GM12878 (cell line): ENCODE measurements at regions not wholly inside any gene's neighbourhood (a gene's known extent, or its start where the extent isn't known, plus 50 kb on each side); places are given as distances from the start of the nearest gene placed in this dataset.
A peak's percentile ranks its signal among the peaks of the same experiment; 100 is the strongest.

Source experiments
- CBX3 ChIP-seq: fragments of 200-600 bp; sonication (generic); IDR thresholded peaks from 2 replicates; pipeline ENCODE4 v1.6.1; 2016; ENCODE audit warnings: low read depth, borderline replicate concordance
- CEBPB ChIP-seq, 2 experiments: fragments of 150-350 bp in 1 of 2; IDR thresholded peaks; 2 replicates each; pipeline ENCODE4 v1.6.1; 2012 to 2014; ENCODE audit warnings: low read depth in 2 of 2, low read length in 2 of 2, borderline replicate concordance in 1 of 2, inconsistent platforms in 1 of 2
- ETV6 ChIP-seq, 2 experiments: fragments of 450-650 bp in 1 of 2; IDR thresholded peaks in 1 of 2; conservative IDR thresholded peaks in 1 of 2; 2 replicates each; pipeline ENCODE4 v1.6.1; 2014; ENCODE audit warnings: antibody characterized with exemption in 1 of 2, borderline replicate concordance in 1 of 2, low read depth in 1 of 2, mild to moderate bottlenecking in 1 of 2, moderate library complexity in 1 of 2
- IKZF1 ChIP-seq: fragments of 450-650 bp; conservative IDR thresholded peaks from 2 replicates; pipeline ENCODE4 v1.6.1; 2017; ENCODE audit warnings: antibody characterized with exemption, mild to moderate bottlenecking
- KAT2A ChIP-seq: conservative IDR thresholded peaks from 2 replicates; pipeline ENCODE4 v1.6.1; 2011; ENCODE audit warnings: low read depth, low read length; ENCODE audit not compliant: control insufficient read depth
- MXI1 ChIP-seq: fragments of 150-350 bp; IDR thresholded peaks from 2 replicates; pipeline ENCODE4 v1.6.1; 2011; ENCODE audit warnings: low read depth, mild to moderate bottlenecking, inconsistent platforms, low read length, improper control_type of control experiment
- NBN ChIP-seq: fragments of 450-650 bp; IDR thresholded peaks from 2 replicates; pipeline ENCODE4 v1.6.1; 2016
- NRF1 ChIP-seq: conservative IDR thresholded peaks from 2 replicates; pipeline ENCODE4 v1.6.1; 2011; ENCODE audit warnings: mild to moderate bottlenecking, low read depth, low read length, improper control_type of control experiment
- RAD21 ChIP-seq: IDR thresholded peaks from 2 replicates; pipeline ENCODE4 v1.6.1; 2011; ENCODE audit warnings: mild to moderate bottlenecking, low read depth, low read length, moderate library complexity; ENCODE audit not compliant: insufficient read depth
- SMAD1 ChIP-seq: fragments of 450-650 bp; IDR thresholded peaks from 2 replicates; pipeline ENCODE4 v1.6.1; 2018; ENCODE audit warnings: mild to moderate bottlenecking, low read depth; ENCODE audit not compliant: partially characterized antibody
- SUPT20H ChIP-seq: IDR thresholded peaks from 2 replicates; pipeline ENCODE4 v1.6.1; 2011; ENCODE audit warnings: low read depth, mild to moderate bottlenecking, low read length, moderate library complexity, borderline replicate concordance; ENCODE audit not compliant: control insufficient read depth
- TBL1XR1 ChIP-seq: IDR thresholded peaks from 2 replicates; pipeline ENCODE4 v1.6.1; 2012; ENCODE audit warnings: low read depth, low read length, improper control_type of control experiment
- YBX1 ChIP-seq: fragments of 450-650 bp; IDR thresholded peaks from 2 replicates; pipeline ENCODE4 v1.6.1; 2016; ENCODE audit warnings: antibody characterized with exemption
- ZNF207 ChIP-seq: fragments of 450-650 bp; IDR thresholded peaks from 2 replicates; pipeline ENCODE4 v1.6.1; 2014; ENCODE audit warnings: antibody characterized with exemption, mild to moderate bottlenecking, borderline replicate concordance
- ZNF274 ChIP-seq: IDR thresholded peaks from one replicate; pipeline ENCODE4 v1.8.0; 2011; ENCODE audit not compliant: insufficient read length, insufficient read depth
- TF ChIP-seq, protein P1 (sequence below), 3 experiments: IDR thresholded peaks in 2 of 3; conservative IDR thresholded peaks in 1 of 3; 2 replicates each; pipeline ENCODE4 v1.5.1; 2011; ENCODE audit warnings: low read depth in 3 of 3, low read length in 3 of 3, mild to moderate bottlenecking in 3 of 3, control low read depth in 2 of 3, moderate library complexity in 2 of 3, inconsistent platforms in 1 of 3, mixed read lengths in 1 of 3; ENCODE audit not compliant: control insufficient read depth in 2 of 3, insufficient read depth in 1 of 3; ENCODE audit errors: extremely low read depth in 1 of 3
- TF ChIP-seq, protein P2 (sequence below): fragments of 450-650 bp; IDR thresholded peaks from 2 replicates; pipeline ENCODE4 v1.6.1; 2017; ENCODE audit warnings: mild to moderate bottlenecking, moderate library complexity
- TF ChIP-seq, protein P3 (sequence below): IDR thresholded peaks from 2 replicates; pipeline ENCODE4 v1.6.1; 2012; ENCODE audit warnings: improper control_type of control experiment, low read depth, low read length; ENCODE audit not compliant: insufficient replicate concordance

DNA sequence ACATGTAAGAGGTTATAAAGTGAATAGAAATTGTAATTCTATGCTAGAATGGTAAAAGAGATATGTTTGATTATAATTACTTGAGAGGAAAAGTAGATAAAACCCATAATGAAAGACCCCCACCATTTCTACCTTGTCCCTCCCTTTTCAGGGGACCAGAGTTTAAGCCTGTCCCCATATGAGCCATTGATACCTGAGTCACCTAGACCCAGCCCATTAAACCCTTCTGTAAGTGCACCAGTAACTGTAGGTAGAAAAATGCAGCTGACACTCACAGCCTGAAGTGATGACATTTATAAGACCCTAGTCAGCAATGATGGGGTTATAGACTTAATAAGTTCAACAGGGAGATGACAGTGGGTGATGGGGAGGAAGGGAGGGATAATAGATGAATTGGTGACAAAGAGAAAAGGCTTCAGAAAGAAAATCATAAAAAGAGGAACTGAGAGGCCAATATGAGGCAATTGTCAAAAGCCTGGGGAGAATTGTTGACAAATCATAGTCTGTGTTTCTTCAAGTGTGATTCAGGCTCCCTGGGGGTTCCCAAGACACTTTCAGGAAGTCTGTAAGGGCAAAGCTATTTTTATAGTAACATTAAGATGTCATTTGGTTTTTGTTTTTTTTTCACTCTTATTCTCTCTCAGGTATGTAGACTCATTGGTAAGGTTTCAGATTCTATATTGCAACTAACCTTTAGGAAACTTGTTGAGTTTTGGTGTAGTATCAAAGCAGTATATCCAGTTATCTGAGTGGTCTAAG is 544.2 kb downstream of the SATB2 start (continued):
- TF ChIP-seq RAD21 (no peak), CEBPB (IDR thresholded peaks at IDR 0.05; ENCODE audit: borderline replicate concordance in 1 of 2, low read depth in 2 of 2, low read length in 2 of 2) (peak; percentile 59 to 74; a peak in 3 of 4 replicates), TBL1XR1 (peak; percentile 92), ETV6 (conservative IDR thresholded peaks at IDR 0.05 in 1 of 2, IDR thresholded peaks at IDR 0.05 in 1 of 2; ENCODE audit: borderline replicate concordance in 1 of 2, low read depth in 1 of 2) (peak in 1 of 2 experiments; percentile 52; a peak in 1 of 4 replicates), MXI1 (0 out of 2 replicates have a peak, but pooled peaks have one; percentile 64), NRF1 (no peak), ZNF207 (no peak), ZNF274 (no peak), CBX3 (no peak), SMAD1 (peak; percentile 53), KAT2A (no peak), YBX1 (no peak), SUPT20H (no peak), IKZF1 (peak; percentile 92), NBN (peak; percentile 95)
- TF ChIP-seq, protein P1, sequence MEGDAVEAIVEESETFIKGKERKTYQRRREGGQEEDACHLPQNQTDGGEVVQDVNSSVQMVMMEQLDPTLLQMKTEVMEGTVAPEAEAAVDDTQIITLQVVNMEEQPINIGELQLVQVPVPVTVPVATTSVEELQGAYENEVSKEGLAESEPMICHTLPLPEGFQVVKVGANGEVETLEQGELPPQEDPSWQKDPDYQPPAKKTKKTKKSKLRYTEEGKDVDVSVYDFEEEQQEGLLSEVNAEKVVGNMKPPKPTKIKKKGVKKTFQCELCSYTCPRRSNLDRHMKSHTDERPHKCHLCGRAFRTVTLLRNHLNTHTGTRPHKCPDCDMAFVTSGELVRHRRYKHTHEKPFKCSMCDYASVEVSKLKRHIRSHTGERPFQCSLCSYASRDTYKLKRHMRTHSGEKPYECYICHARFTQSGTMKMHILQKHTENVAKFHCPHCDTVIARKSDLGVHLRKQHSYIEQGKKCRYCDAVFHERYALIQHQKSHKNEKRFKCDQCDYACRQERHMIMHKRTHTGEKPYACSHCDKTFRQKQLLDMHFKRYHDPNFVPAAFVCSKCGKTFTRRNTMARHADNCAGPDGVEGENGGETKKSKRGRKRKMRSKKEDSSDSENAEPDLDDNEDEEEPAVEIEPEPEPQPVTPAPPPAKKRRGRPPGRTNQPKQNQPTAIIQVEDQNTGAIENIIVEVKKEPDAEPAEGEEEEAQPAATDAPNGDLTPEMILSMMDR (IDR thresholded peaks at IDR 0.05 in 2 of 3, conservative IDR thresholded peaks at IDR 0.05 in 1 of 3; ENCODE audit: control insufficient read depth in 2 of 3, extremely low read depth in 1 of 3, insufficient read depth in 1 of 3, low read depth in 3 of 3, low read length in 3 of 3): no peak
- TF ChIP-seq, protein P2, sequence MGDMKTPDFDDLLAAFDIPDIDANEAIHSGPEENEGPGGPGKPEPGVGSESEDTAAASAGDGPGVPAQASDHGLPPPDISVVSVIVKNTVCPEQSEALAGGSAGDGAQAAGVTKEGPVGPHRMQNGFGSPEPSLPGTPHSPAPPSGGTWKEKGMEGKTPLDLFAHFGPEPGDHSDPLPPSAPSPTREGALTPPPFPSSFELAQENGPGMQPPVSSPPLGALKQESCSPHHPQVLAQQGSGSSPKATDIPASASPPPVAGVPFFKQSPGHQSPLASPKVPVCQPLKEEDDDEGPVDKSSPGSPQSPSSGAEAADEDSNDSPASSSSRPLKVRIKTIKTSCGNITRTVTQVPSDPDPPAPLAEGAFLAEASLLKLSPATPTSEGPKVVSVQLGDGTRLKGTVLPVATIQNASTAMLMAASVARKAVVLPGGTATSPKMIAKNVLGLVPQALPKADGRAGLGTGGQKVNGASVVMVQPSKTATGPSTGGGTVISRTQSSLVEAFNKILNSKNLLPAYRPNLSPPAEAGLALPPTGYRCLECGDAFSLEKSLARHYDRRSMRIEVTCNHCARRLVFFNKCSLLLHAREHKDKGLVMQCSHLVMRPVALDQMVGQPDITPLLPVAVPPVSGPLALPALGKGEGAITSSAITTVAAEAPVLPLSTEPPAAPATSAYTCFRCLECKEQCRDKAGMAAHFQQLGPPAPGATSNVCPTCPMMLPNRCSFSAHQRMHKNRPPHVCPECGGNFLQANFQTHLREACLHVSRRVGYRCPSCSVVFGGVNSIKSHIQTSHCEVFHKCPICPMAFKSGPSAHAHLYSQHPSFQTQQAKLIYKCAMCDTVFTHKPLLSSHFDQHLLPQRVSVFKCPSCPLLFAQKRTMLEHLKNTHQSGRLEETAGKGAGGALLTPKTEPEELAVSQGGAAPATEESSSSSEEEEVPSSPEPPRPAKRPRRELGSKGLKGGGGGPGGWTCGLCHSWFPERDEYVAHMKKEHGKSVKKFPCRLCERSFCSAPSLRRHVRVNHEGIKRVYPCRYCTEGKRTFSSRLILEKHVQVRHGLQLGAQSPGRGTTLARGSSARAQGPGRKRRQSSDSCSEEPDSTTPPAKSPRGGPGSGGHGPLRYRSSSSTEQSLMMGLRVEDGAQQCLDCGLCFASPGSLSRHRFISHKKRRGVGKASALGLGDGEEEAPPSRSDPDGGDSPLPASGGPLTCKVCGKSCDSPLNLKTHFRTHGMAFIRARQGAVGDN: no peak
- TF ChIP-seq, protein P3, sequence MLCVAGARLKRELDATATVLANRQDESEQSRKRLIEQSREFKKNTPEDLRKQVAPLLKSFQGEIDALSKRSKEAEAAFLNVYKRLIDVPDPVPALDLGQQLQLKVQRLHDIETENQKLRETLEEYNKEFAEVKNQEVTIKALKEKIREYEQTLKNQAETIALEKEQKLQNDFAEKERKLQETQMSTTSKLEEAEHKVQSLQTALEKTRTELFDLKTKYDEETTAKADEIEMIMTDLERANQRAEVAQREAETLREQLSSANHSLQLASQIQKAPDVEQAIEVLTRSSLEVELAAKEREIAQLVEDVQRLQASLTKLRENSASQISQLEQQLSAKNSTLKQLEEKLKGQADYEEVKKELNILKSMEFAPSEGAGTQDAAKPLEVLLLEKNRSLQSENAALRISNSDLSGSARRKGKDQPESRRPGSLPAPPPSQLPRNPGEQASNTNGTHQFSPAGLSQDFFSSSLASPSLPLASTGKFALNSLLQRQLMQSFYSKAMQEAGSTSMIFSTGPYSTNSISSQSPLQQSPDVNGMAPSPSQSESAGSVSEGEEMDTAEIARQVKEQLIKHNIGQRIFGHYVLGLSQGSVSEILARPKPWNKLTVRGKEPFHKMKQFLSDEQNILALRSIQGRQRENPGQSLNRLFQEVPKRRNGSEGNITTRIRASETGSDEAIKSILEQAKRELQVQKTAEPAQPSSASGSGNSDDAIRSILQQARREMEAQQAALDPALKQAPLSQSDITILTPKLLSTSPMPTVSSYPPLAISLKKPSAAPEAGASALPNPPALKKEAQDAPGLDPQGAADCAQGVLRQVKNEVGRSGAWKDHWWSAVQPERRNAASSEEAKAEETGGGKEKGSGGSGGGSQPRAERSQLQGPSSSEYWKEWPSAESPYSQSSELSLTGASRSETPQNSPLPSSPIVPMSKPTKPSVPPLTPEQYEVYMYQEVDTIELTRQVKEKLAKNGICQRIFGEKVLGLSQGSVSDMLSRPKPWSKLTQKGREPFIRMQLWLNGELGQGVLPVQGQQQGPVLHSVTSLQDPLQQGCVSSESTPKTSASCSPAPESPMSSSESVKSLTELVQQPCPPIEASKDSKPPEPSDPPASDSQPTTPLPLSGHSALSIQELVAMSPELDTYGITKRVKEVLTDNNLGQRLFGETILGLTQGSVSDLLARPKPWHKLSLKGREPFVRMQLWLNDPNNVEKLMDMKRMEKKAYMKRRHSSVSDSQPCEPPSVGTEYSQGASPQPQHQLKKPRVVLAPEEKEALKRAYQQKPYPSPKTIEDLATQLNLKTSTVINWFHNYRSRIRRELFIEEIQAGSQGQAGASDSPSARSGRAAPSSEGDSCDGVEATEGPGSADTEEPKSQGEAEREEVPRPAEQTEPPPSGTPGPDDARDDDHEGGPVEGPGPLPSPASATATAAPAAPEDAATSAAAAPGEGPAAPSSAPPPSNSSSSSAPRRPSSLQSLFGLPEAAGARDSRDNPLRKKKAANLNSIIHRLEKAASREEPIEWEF: peak; percentile 92
